Stimulated activated CD4-positive, alpha-beta T cell treated with anti-CD3 and anti-CD28 coated beads, TNF-alpha, amount 100 ng/mL, for 24 hours (primary cell): ENCODE measurements at regions not wholly inside any gene's neighbourhood (a gene's known extent, or its start where the extent isn't known, plus 50 kb on each side); places are given as distances from the start of the nearest gene placed in this dataset.
"Not testable (repeated sequence)": the region's sequence is repeated elsewhere in the genome, so short reads cannot be mapped to it uniquely, and the experiment has no call there.

Experiments used
- DNase-seq, 3 experiments: peaks; one replicate each; pipeline ENCODE4 v3.0.0-alpha.2; 2020; ENCODE audit warnings: low read depth in 3 of 3

DNA sequence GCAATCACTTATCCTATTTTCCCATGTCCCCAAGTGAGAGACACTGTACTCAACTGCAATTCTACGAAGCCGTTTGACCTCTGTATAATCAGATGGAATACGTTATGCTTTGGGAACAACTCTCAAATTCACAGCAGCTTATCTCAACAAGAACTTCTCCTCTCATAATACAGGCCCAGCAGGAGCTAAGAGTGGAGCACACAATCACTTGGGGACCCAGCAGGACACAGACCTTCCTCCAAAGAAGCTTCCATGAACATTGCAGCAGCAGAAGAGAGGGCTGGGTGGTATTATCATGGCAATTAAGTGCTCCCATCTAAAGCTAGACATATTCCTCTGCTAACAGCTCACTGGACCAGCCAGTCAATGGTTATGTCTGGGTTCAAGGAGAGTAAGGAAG lies 428.3 kb upstream of the MIR17HG start:
- DNase-seq: no peak

DNA sequence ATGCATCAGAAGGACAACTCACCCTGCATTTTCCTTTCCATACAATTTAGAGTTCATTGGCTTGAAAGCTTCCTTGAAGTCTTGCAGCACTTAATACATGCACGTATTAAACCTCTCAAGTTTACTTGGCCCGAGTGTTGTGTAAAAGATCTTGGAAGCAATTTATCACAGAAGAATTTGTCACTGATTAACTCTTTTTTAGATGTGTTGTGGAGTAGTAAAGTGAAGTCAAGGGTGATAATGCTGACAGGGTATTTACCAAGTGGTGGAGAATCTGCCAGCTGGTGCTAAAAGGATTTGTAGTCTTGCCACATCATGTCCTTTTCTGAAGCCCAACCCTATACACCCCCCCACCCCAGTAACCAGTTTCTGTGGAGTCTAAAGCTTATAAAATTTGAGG lies 421.0 kb upstream of the MIR17HG start:
- no peak for DNase-seq

DNA sequence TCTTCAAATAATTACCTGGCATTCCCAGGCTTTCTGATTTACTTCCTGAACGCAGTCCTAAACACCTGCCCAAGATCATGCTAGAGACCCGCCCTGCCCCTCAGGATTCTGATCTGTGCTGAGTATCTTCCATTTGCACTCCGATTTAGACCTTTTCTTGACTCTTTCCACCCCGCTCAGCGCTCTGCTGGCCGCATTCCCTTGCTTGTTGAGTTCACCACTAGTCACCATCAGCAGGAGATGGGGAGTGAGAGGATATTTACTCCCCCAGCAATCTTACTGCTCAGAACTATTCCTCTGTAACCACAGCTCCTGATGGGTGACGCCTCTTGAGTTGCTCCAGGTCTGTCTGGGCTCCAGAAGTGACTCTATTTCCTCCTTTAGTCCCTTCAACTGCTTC lies 419.4 kb upstream of the MIR17HG start:
- no peak for DNase-seq

DNA sequence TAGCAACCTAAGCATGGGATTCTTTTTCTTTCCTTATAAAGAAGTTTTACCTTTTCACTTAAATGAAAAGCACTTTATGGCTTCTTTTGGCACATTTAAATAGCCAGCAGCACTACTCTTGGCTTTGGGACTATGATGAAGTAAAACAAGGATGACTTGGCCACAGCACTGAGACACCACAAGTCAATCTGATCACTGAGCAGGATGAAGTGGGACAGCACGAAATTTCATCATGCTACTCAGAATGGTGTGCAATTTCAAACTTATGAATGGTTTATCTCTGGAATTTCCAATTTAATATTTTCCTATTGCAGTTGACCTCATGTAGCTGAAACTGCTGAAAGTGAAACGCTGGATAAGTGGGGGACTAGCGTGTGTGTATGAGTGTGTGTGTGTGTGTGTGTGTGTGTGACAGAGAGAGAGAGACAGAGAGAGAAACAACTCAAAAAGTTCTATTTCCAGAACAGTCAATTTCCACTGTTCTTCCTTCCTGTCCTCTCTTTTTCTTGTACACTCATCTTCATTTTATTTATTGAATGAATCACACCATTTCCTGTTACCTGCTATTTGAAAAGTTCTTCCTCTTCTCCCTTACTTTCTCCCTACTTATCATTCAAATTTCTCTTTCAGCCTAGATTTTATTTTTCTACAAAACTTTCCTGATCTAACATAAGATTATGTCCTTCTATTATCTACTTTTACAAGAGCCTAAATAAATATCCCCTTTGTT lies 414.2 kb upstream of the MIR17HG start:
- no peak for DNase-seq

DNA sequence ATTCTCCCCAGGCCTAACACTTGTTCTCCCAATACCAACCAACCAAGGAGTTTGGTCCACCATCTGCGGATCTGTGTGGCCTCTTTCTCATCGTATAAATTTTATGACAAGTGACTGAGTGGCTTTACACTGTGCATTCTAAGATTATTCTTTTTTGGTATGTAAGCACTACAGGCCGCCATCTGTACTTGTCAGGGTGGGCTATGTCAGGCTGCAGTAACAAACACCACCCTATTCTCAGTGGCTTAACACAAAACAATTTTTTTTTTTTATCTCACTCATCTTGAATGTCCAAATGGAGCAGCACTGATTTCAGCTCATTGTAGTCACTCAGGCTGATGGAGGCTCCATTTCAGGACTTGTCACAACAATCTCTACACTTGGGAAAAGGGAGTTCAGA lies 412.7 kb upstream of the MIR17HG start:
- DNase-seq: no peak

DNA sequence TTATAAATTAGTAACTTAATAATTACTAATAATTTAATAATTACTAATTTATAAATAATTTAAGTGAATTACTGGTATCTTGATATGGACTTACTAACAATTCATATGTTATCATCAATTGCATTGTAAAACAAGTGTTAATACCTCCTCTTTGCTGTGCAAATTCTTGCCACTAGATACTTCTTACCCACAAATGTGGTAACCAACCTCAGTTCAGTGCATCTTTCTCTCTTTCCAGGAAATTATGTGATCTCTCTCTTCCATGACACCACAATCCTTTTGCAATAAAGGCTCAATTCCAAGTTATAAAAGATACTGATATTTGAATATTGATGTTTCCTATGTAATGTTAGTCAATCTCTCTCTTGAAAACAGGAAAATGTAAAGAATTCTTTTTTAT lies 408.6 kb upstream of the MIR17HG start:
- no peak for DNase-seq

DNA sequence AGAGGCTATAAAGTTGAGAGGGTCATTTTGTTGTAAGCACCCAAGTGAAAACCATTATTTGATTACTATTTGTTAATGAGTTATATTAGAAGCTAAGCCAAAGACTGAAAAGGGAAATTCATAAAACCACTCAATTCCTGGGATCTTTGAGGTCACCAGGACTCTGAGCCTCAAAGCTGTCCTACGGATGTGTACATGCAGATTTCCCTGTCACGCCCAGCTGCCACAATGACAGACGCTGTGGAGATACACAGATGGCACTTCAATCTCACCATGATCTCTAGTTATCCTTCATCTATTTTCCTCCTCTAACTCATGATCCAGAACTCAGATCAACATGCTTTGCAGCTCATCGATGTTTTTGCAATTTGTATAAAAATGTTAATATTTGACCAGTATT lies 403.5 kb upstream of the MIR17HG start:
- DNase-seq: no peak

DNA sequence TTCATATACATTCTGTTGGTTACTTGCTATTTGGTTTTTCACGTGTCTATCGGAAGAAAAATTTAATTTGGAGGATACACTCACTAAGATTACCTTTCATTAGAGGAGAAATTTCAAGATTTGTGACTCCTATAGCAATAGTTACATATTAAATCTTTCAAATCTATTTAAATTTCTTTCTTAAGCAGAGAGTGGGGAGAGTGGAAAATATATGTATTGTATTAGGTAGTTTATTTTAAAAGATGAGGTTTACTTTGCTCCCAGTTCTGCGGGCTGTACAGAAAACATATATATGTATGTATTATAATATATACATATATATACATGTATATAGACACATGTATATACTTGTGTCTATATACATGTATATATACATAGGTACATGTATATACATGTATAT lies 402.3 kb upstream of the MIR17HG start:
- DNase-seq: not testable (repeated sequence)

DNA sequence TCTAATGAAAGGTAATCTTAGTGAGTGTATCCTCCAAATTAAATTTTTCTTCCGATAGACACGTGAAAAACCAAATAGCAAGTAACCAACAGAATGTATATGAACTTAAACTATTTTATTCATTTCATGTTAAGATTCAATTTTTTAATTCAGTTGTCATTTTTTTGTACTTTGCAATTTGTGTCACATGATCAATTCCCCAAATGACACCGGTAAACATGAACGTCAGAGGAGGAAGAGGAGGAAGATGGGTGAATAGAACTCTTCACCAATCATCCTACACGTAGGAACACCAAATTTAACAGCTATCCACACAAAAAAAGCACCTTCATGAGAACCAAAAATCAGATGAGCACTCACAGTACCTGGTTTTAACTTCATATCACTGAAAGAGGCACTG lies 401.4 kb upstream of the MIR17HG start:
- not testable (repeated sequence) for DNase-seq

DNA sequence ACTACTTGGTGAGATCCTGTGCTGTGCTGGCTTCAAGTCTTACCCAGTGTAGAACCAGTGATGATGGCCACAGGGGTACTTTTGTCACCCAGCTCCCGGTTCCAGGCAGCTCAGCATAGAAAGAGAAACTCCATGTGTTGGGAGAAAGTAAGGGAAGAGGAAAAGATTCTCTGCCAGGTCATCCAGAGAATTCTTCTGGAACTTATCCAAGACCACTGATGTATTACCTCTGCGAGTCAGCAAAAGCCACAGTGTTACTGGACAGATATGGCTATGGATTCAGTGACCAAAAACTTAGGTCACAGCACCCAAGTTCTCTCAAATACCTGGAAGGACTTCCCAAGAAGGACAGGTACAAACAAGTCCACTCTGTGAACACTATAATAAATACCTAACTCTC lies 399.5 kb upstream of the MIR17HG start:
- DNase-seq: no peak

DNA sequence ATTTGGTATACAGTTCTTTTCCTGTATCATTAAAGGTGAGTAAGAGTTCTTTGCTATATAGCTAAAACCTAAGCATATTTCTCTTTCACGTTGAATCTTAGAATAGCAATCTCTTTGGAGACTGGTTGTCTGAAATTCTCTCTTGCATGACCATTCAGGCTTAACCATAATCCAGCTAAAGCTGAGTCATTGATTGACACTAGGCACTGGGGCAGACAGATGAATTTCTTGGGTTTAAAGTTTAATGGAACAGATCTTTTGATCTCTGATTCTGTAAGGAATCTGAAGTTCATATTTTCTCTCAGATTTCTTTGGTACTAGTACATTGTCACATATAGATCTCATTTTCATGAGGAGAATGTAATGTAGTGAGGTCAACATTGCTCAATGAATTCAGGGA lies 397.3 kb upstream of the MIR17HG start:
- DNase-seq: no peak

DNA sequence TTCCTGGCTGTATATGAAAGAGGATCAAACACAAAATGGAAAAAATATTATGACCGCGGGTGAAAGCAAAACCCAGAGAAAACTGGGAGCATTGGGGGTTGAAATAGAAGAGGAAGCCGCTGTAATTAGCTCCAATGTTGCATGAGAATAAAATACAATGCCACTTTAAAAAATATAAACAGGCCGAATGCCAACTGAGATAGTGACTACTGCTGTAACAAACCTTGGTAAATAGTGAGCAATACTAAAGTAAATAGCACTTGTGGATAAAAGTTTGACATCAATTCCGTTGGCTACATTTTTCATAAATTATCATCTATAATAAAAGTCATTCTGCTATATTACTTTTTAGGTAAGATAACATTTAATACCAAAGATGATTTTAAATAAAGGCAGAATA lies 395.8 kb upstream of the MIR17HG start:
- DNase-seq: no peak

DNA sequence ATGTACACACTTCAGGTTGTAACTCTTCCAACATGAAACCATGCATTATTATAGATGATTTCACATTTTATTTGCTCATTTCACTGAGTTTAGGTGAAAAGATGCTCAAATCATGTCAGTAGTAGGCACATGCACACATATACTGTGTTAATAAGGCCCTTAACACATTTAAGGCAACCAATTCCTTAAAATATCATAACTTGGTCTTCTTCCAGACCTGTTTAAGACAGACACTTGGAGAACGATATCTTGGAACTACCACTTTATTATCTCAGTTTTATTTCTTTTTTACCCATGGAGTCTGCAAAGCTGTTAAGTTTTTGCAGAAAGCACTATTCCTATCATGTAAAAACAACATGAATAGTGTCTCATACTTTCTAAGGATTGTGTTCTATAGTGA lies 395.2 kb upstream of the MIR17HG start:
- no peak for DNase-seq

DNA sequence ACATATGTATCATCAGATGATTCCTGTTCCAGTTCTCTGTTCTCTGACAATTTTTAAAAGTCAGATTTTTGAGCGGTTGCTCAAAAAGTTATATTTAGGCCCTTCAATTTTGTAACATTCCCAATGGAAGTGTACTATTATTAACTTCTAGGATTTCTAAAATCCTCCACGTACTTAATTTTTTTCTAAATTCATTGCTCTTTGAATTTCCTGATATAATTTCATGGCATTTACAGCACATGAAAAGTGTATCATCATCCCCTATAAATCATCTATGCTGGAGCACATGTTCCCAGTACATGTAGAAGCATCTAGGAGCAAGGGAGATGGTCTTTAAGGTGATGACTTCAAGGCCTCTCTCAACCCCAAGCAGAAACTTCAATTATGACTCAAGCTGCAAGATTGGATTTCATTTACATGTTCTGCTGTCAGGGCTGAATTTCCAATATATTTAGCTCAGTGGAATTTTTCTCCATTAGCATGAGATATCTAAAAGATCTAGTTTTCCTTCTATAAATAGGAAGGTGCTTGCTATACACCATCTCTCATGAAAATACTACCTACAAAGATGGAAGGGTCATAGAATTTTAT lies 392.8 kb upstream of the MIR17HG start:
- no peak for DNase-seq

DNA sequence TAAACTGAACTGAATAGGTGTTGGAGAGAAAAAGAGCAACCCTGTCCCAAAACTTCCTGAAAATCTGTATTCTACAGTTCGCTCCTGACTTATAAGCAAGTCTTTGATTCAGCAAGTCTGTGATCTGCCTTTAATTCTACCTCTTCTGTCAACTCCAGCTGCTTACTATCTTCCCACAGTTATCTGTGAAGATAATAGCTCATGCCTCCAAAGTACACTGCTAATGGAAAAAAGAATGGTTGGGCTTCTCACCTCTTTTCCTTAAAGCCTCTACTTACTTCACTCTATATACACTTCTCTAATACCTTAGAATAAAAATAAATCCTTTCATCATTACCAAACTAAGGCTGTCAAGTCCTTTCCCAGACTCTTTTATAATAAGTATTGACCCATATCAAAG lies 391.5 kb upstream of the MIR17HG start:
- DNase-seq: no peak

DNA sequence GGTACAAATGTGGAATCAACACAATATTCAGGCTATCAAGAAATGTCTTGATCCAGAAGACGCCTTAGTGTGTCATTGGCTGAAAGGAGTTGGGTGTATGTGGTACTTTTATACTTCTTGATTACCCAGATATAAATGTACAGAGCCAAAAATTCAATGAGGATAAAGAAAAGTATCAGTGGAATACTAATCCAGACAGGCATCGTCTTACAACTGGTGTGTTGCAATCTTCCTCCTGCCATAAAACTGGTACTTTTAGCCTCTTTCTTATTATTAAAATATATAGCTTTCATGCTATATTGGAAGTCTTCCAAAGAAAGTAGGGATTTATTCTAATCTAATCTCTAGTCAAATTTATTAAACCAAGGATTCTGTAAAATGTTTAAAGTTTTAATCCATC lies 388.6 kb upstream of the MIR17HG start:
- no peak for DNase-seq

DNA sequence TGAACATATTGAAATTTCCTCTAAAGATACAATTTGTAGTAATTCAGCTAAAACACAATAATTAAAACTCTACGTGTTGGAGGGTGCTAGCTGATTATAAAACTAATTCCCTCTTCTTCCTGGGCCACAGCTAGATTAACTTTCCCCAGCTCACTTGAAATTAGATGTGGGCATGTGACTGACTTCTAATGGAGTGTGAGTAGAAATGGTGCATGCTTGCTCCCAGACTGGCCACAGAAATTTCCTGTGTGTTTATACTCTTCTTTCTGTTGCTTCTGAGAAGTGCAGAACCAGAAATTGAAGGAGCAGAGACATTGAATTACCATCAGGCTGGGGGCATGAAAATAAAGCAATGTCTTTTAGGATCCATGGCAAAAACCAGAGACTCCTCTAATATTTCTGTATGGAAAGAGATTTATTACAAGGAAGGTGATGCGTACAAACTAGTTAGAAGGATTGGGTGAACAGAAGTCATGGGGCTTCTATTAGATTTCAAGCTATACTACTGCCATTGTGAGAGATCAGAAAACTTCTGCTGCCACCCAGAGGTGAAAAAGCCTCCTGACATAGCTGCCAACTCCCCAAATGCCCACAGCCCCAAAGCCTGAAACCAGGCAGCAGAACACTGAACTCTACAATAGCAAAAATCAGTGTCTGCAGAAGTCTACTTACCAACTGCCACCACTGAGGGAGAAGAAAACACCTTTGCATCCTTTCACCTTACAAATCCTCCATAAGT lies 379.2 kb upstream of the MIR17HG start:
- DNase-seq: no peak

DNA sequence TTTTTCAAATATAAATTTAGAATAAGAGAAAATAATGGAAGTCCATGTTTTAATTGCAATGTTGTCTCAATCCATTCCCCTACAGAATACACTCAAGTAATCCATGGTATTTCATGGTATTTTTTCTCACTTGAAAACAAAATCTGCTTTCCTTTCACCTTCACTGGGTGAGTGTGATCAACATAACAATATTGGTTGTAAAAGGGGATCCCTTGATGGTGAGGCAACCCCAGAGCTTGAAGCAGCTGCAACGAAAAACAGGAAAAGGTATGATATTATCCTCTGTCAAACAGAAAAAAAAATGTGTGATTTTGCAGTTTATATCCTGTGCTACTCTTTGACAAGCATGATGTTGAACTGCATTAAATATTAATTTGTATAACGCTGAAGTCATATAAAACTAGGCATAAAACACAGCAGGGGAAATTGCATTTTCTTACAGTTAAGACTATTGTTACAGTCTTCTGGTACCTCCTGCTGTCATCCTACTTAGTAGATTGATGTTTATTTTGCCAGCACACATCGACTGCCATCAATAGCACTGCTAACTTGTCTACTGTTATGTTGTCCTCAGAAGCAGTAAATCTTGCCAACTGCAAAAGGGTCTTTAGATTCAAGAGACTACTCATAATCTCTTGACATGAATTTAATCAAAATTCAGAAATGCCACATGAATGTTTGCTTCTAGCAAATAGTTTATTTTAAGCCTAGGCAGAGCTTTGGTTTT lies 373.1 kb upstream of the MIR17HG start:
- no peak for DNase-seq

DNA sequence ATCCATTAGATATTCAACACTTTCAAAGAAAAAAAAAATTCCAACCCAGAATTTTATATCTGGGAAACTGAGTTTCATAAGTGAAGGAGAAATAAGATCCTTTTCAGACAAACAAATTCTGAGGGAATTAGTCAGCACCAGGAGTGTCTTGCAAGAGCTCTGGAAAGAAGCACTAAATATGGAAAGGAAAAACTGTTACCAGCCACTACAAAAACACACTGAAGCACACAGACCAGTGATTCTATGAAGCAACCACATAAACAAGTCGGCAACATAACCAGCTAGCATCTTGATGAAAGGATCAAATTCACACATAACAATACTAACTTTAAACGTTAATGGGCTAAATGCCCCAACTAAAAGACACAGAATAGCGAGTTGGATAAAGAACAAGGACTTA lies 368.4 kb upstream of the MIR17HG start:
- no peak for DNase-seq

DNA sequence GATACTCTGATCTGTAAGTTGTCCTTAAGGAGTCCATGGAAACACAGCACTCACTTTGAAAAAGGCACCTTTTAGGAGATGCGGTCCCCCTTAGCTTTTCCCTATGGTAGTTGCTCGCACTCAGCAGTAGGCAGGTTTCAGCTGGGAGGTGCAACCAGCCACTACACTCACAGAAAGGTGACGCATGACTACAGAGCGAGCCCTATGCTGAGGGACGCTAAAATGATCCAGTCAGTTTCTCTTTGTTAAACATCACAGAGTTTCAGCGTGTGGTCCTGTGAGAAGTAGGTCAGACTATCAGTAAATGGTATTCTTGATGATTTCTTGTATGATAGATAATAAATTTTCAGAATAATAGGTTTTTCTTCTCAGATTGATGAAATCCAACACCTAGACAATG lies 362.7 kb upstream of the MIR17HG start:
- DNase-seq: no peak

DNA sequence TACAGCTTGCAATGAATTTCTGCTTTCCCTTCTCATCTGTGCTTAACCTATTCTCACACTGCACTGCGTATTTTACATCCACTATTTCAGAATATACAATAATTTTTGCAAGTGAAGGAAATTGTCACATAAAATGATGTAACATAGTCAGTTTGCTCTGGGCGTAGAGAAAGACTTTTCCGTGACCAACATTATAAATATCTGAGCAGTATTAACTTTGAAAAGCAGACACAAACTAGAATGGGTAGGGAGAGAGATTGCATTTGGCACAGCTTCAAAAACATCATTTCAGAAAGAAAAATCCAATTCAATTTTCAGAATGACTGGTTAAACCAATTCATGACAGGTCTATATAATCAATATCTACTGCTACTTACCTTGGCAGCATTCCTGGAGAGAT lies 352.5 kb upstream of the MIR17HG start:
- no peak for DNase-seq

DNA sequence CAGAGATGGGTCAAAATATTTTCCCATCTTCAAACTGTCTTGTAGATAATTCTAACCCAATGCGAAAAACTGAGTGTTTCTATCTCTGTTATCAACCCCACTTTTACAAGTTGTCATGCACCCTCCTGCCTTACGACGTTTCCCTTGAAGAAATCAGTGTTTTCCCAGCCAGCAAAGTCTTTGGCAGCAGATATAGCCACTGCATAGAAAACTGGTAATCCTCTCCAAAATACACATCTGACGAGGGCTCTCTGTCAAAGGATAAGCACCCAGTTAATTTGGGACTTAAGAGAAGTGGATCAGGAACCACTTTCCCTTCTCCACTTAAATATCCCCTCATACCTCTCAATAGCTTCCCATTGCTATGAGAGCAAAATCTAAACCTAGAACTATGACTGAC lies 351.9 kb upstream of the MIR17HG start:
- no peak for DNase-seq

DNA sequence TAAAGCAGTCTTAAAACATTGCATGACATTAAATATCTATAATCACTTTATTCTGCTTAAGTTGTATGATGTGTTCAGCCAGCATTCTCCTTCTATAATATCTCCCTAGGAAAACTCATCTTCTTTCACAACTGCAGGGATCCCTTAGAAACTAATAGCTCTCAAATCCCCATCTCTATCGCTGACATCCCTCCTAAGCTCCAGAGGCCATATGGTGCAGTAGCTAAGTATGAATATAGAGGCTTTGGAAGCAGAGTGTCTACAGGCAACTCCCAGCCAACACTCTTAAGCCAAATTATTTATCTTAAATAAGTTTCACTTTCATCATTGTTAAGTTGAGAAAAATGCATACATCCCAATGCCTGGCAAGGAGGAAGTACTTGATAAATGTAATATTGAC lies 349.5 kb upstream of the MIR17HG start:
- no peak for DNase-seq
